Stimulated activated CD8-positive, alpha-beta memory T cell treated with anti-CD3 and anti-CD28 coated beads, Interleukin-4, amount 100 ng/mL, for 48 hours (primary cell): ENCODE measurements at regions not wholly inside any gene's neighbourhood (a gene's known extent, or its start where the extent isn't known, plus 50 kb on each side); places are given as distances from the start of the nearest gene placed in this dataset.
"Not testable (repeated sequence)": the region's sequence is repeated elsewhere in the genome, so short reads cannot be mapped to it uniquely, and the experiment has no call there.

Source experiments
- DNase-seq: peaks from one replicate; pipeline ENCODE4 v3.0.0-alpha.2; 2020

DNA sequence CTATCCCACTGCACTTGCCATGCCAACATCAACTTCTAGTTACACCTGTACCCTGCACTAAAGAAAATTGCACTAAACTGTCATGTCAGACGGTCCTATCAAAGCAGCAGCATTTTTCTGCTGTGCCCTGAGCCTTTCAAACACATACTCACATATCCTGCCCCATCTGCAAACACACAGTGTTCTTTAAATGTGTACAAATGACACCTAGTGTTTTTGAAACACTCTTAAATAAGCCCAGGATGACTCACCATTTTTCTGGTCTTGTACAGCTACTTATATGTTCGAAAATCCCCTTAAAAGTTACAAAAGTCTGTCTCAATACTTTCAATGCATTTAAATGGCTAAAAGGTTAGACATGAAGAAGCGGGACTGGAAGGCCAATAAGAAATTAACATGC, 346.7 kb upstream of the PPARGC1A start:
- DNase-seq, result no peak

DNA sequence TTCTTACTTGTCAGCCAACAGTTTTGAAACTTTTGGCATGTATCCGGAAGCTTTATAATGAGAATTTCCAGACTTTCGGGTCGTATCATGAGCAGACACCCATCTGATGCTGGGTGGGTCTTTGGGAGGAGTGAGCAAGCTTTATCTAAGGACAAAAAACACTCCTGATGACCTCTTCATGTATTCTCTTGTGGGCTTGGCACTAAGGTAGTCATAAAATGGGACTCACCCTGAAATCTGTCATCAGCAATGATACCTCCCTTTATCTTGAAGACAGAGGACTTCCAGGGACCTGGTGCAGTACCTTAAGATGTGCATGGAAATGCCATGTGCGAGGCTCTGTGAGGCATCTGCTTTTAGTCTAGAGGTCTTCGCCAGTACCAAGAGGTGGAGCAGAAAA, 346.3 kb upstream of the PPARGC1A start:
- DNase-seq, result no peak

GRCh38 chr4:24235618-24236017, 345.8 kb upstream of the PPARGC1A start:
- DNase-seq, result no peak

DNA sequence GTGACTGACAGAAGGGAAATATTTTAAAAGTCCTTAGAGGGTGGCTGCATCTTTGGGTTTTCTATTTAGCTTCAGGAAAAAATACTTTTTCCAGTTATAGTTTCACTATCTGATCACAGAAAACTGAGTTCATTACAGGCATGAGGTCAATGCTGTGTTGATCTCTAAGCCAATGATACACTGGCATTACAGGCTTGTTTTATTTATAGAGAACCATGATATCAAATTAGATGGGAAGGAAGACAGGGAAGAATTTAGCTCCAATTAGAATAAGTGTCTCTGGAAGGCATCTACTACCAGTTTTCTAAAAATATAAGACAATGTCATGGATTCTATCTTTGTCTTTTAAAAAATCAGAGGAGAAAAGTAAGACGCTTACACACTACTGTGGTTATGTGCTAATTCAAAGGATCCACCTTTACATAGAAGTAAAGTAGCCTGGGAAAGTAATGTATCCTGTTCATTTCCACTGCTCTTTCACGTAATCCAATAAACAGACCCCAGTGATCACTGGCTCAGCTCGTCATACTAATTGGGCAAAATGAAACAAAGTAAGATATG, 344.5 kb upstream of the PPARGC1A start:
- no peak for DNase-seq

DNA sequence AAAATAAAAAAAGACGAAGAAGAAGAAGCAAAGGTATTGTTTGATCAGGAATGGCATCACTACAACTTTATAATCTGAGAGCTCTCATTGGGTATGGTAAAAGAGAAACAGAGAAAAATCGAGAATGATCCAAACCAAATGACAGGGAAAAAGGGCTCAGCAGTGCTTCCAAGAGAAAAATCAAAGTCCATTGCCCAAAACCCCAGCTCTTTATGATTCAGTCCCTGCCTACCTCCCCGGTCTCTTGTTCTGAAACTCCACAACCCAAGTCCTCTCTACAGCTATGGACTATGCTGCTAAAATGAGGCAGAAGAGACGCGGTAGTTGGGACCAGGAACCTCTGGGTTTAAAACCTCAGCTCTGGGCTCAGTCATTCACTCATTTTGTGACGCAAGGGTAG, 341.1 kb upstream of the PPARGC1A start:
- no peak for DNase-seq

DNA sequence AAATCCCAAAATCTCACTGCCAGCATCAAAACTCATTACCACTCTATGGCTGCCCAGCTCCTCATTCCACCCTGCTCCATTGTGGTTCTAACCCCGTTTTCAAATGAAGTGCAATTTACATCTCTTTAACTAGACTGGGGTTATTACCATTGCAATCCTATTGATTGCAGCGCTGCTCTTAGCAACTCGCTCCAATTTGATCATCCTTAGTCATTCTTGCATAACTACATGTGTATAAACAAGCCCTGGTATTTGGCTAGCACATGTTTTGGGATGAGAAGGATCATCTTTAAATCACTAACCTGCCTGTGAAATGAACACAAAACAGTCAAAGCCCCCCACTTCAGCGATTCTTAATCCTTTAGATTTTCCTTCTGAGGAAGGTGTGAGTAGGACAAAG, 340.1 kb upstream of the PPARGC1A start:
- DNase-seq, result no peak

DNA sequence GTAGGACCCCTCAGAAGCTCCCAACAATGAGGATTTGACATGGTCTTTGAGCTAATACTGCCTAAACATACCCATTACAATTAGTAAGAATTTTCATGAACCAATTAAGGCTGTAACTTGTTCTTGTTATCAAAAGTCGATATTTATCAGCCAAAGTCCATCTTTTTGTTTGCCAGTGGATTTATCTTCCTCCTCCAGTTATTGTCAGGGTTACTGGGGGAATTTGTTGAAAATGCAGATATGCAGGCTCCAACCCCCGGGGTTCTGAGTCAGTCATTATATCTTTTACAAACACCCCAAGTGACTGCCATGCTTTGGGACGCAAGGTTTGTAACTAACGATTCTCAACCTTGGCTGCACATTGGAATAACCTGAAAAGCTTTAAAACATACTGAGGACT, 338.8 kb upstream of the PPARGC1A start:
- no peak for DNase-seq

DNA sequence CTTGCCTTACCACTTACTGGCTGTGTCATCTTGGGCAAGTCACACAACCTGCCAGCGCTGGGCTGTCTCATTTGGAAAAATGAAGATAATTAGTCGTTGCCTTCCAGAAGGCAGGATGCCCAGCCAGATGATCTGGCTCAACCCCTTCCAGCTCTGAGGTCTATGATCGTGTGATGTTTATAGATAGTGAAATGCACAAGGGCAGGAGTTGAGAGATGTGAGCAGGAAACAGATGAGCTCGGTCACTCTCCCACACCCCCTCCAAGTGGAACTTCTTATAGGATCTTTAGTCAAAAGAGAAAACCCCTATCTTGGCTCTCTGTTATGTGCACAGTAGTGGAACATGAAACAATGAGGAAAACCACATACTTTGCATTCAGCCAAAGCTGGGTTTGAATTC, 336.8 kb upstream of the PPARGC1A start:
- no peak for DNase-seq

DNA sequence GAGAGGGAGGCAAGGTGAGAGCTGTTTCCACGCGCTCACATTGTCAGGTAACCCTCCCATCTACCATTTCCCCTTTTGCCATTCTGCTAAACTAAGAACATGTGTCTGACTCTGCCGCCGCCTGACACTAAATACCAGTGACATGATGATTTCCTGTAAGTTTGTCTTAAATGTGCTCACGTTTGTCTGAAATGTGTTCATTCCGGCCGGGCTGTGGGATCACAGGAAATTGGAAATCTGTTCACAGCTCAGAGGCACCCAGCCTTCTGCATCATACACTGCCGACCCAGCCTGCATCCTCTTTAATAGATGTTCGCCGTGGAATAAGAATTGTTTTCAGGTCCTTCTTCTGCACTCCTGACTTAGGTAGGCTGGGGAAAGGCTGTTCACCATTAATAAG, 336.2 kb upstream of the PPARGC1A start:
- DNase-seq, result no peak

GRCh38 chr4:24224446-24224845, 334.6 kb upstream of the PPARGC1A start:
- DNase-seq, result no peak

GRCh38 chr4:24219209-24219608, 329.4 kb upstream of the PPARGC1A start:
- DNase-seq, result no peak

- DNase-seq, result no peak
These were observed 328.7 kb upstream of the PPARGC1A start for GRCh38 chr4:24218566-24218965.

- DNase-seq, result no peak
These were observed 324.9 kb upstream of the PPARGC1A start for GRCh38 chr4:24214796-24215195.

DNA sequence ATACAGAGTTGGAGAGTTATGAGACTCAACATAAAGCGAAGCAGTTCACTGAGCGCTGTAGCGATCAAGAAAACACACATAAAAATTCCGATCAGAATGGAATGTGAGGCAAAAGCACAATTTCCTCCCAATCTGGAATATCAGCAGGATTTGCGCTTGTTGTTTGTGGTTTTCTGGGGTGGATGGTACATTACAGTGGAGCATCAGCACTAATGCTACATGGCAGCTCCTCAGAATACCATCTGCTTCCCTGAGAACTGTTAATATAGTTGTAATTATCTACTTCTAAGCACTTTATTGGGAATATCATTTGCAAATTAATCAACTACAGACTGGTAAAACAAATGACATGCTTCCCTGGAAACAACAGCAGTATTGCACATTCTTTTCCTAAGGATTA, 324.1 kb upstream of the PPARGC1A start:
- DNase-seq, result no peak

DNA sequence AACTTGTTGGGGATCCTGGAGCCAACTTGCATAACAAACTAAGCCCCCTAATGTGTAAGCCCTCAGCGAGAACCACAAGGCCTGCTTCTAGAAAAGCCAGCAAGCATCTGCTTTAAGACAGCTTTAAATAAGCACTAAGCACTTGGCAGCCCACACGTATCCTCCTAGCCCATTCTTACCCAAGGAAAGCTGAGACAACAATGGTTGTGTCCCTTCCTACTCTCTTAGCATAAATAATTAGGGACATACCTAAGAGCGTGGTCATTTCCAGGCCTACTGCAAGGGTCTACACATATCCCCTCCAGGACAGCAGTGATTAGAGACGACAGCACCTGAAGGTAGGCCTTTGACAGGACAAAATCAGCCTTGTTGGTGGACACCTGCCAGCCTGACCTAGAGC, 322.8 kb upstream of the PPARGC1A start:
- no peak for DNase-seq

DNA sequence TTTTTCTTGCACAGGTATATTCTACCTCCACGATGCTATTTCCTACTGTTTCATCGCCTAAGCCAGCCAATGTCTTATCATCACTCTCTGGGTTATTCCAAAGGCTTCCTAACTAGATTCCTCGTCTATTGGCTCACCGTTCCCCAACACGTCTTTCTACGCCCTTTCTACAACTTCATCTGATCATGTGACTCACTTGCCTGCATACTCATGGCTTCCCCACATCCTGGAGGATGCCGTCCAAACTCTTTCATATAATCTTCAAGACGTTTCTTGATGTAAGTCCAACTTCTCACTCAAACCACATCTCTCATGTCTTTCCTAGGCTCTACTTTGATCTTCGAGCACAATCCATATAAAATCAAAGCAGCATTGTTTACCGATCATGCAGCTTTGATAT, 322.0 kb upstream of the PPARGC1A start:
- DNase-seq, result no peak

- no peak for DNase-seq
These were observed 320.6 kb upstream of the PPARGC1A start for GRCh38 chr4:24210332-24210902.

DNA sequence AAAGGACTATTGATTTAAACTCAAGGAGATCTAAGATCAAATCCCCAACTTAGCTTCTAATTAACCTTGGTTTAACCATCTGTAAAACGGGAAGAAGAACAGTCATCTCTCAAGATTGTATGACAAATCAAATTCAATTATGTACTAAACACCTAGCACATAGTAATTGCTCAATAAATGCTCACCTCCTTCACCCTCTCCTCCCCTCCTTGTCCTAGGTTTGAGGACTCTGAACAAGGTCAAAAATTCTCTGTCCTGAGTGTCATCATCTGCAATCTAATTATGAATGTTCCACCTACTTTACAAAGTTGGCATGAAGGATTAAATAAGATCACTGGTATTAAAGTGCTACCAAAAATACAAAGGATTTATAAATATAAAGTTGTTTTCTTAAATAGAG, 320.1 kb upstream of the PPARGC1A start:
- DNase-seq, result no peak

DNA sequence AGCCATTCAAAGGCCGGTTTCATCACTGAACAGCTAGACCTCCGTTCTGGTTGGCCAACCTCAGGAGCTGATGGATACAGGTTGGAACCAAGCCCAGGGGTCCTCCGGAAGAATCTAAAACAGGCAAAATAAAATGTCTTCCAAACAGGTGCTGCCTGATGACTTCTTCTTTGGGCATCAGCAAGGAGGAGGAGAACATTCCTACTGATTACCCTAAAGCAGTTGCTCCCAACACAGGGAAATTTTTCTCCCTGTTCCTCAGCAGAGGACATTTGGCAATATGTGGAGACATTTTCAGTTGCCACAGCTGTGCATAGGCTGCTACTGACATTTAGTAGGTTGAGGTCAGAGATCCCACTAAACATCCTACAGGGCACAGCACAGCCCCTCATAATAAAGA, 319.3 kb upstream of the PPARGC1A start:
- no peak for DNase-seq

- no peak for DNase-seq
These were observed 318.8 kb upstream of the PPARGC1A start for GRCh38 chr4:24208691-24209090.

- not testable (repeated sequence) for DNase-seq
These were observed 314.9 kb upstream of the PPARGC1A start for GRCh38 chr4:24204708-24205107.

- DNase-seq, result no peak
These were observed 314.1 kb upstream of the PPARGC1A start for GRCh38 chr4:24203926-24204325.

GRCh38 chr4:24202579-24202978, 312.7 kb upstream of the PPARGC1A start:
- DNase-seq, result no peak

- no peak for DNase-seq
These were observed 308.1 kb upstream of the PPARGC1A start for GRCh38 chr4:24197955-24198354.

DNA sequence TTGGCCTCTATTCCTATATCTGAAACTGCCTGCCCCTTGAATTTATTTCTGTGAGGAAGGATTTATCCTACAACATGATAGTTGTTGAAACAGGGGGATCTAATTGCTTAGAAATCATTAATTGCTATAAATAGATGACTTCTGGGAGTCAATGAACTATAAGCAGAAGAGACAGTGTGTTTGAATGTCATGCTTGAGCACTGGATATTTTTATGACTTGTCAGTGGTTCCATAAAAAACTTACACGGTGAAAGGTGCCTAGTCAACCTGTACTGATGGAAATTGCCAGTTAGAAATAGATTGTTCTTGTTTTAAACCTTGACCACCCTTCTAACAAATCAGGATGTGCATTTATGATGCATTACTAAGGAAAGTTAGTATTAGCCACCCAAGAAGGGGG, 306.9 kb upstream of the PPARGC1A start:
- no peak for DNase-seq
